WTC11 (cell line): ENCODE measurements at regions not wholly inside any gene's neighbourhood (a gene's known extent, or its start where the extent isn't known, plus 50 kb on each side); places are given as distances from the start of the nearest gene placed in this dataset.

Experiments
- ATAC-seq: fragments of 200-7000 bp; cut with Tn5 transposase; 2 replicates; pipeline ENCODE4 v1.10.0; 2021; ENCODE audit warnings: mild to moderate bottlenecking, moderate library complexity
- CTCF ChIA-PET: fragments of 300-600 bp; sonication (Branson Sonifier 250); formaldehyde crosslinking; loops from one replicate; lab custom pipeline; 2021; ENCODE audit warnings: antibody characterized with exemption; lab: Charles Lee
- POLR2A ChIA-PET: fragments of 350-600 bp; sonication (Branson Sonifier 250); formaldehyde crosslinking; loops from one replicate; lab custom pipeline; 2021; ENCODE audit warnings: antibody characterized with exemption; lab: Charles Lee
- DNase-seq: peaks from one replicate; pipeline ENCODE4 v3.0.0; 2021; ENCODE audit warnings: low spot score
- H3K27ac Mint-ChIP-seq: 2 replicates; pipeline ENCODE4 v1.8.0; 2021; ENCODE audit warnings: mixed read lengths
- H3K27me3 Mint-ChIP-seq: 2 replicates; pipeline ENCODE4 v1.8.0; 2021; ENCODE audit warnings: low read depth, mild to moderate bottlenecking, moderate library complexity, mixed read lengths
- H3K36me3 Mint-ChIP-seq: 2 replicates; pipeline ENCODE4 v1.8.0; 2021; ENCODE audit warnings: mixed read lengths
- H3K4me1 Mint-ChIP-seq: 2 replicates; pipeline ENCODE4 v1.8.0; 2022; ENCODE audit warnings: mixed read lengths
- H3K4me3 Mint-ChIP-seq: 2 replicates; pipeline ENCODE4 v1.8.0; 2021; ENCODE audit warnings: mild to moderate bottlenecking, moderate library complexity, mixed read lengths
- H3K9me3 Mint-ChIP-seq: 2 replicates; pipeline ENCODE4 v1.8.0; 2021; ENCODE audit warnings: mixed read lengths
- AFF4 ChIP-seq: sonication (generic); formaldehyde crosslinking; IDR thresholded peaks from 2 replicates; pipeline ENCODE4 v1.8.1; 2023; ENCODE audit warnings: mild to moderate bottlenecking, missing genetic modification reagents, borderline replicate concordance
- AR ChIP-seq: fragments of 250-450 bp; sonication (Bioruptor Pico); IDR thresholded peaks from 2 replicates; pipeline ENCODE4 v1.9.0; 2021; ENCODE audit warnings: mild to moderate bottlenecking
- ATF1 ChIP-seq: sonication (generic); formaldehyde crosslinking; IDR thresholded peaks from 2 replicates; pipeline ENCODE4 v1.8.1; 2023; ENCODE audit warnings: mild to moderate bottlenecking, moderate library complexity, missing genetic modification reagents
- ATF6 ChIP-seq: sonication (generic); formaldehyde crosslinking; IDR thresholded peaks from 2 replicates; pipeline ENCODE4 v1.8.1; 2023; ENCODE audit warnings: mild to moderate bottlenecking, missing genetic modification reagents
- CDX4 ChIP-seq: fragments of 250-450 bp; sonication (Bioruptor Pico); IDR thresholded peaks from 2 replicates; pipeline ENCODE4 v1.9.0; 2021; ENCODE audit warnings: moderate library complexity, mild to moderate bottlenecking, inconsistent platforms, borderline replicate concordance
- CTCF ChIP-seq: fragments of 200-600 bp; IDR thresholded peaks from 2 replicates; pipeline ENCODE4 v1.8.0; 2022; ENCODE audit warnings: antibody characterized with exemption
- E2F5 ChIP-seq: sonication (generic); formaldehyde crosslinking; IDR thresholded peaks from 2 replicates; pipeline ENCODE4 v1.8.1; 2022; ENCODE audit warnings: mild to moderate bottlenecking, moderate library complexity, missing genetic modification reagents
- JAZF1 ChIP-seq: fragments of 250-450 bp; sonication (Bioruptor Pico); IDR thresholded peaks from 2 replicates; pipeline ENCODE4 v1.9.0; 2021; ENCODE audit warnings: moderate library complexity, mild to moderate bottlenecking, inconsistent platforms
- NFYB ChIP-seq: sonication (generic); formaldehyde crosslinking; conservative IDR thresholded peaks from 2 replicates; pipeline ENCODE4 v1.8.0; 2022; ENCODE audit warnings: low read depth, missing genetic modification reagents
- SOX15 ChIP-seq: fragments of 250-450 bp; sonication (Bioruptor Pico); IDR thresholded peaks from 2 replicates; pipeline ENCODE4 v1.9.0; 2021; ENCODE audit warnings: mild to moderate bottlenecking
- TCF7 ChIP-seq: sonication (generic); formaldehyde crosslinking; IDR thresholded peaks from 2 replicates; pipeline ENCODE4 v1.8.0; 2022; ENCODE audit warnings: mild to moderate bottlenecking, low read depth, missing genetic modification reagents, moderate library complexity
- TEAD1 ChIP-seq: sonication (generic); formaldehyde crosslinking; IDR thresholded peaks from 2 replicates; pipeline ENCODE4 v1.8.0; 2022; ENCODE audit warnings: mild to moderate bottlenecking, missing genetic modification reagents
- USF1 ChIP-seq: sonication (generic); formaldehyde crosslinking; IDR thresholded peaks from 2 replicates; pipeline ENCODE4 v1.8.0; 2022; ENCODE audit warnings: mild to moderate bottlenecking, missing genetic modification reagents
- ZNF281 ChIP-seq: sonication (generic); formaldehyde crosslinking; IDR thresholded peaks from 2 replicates; pipeline ENCODE4 v1.8.0; 2023; ENCODE audit warnings: mild to moderate bottlenecking, missing genetic modification reagents
- ZNF317 ChIP-seq: sonication (generic); formaldehyde crosslinking; IDR thresholded peaks from 2 replicates; pipeline ENCODE4 v1.8.1; 2023; ENCODE audit warnings: low read depth, mild to moderate bottlenecking, moderate library complexity, missing genetic modification reagents, borderline replicate concordance
- ZNF416 ChIP-seq: fragments of 250-450 bp; sonication (Bioruptor Pico); IDR thresholded peaks from 2 replicates; pipeline ENCODE4 v1.9.0; 2021; ENCODE audit warnings: mild to moderate bottlenecking, inconsistent platforms
- ZNF423 ChIP-seq: fragments of 250-450 bp; sonication (Bioruptor Pico); IDR thresholded peaks from 2 replicates; pipeline ENCODE4 v2.1.2; 2022; ENCODE audit warnings: mild to moderate bottlenecking, moderate library complexity

- no peak for TF ChIP-seq AFF4 (CRISPR knock-in tag)
- TF ChIP-seq JAZF1 (CRISPR knock-in tag): no peak
- TF ChIP-seq ZNF317: no peak
- no peak for TF ChIP-seq SOX15
- no peak for TF ChIP-seq ZNF416 (CRISPR knock-in tag)
- TF ChIP-seq ATF6 (CRISPR knock-in tag): no peak
- no peak for TF ChIP-seq TCF7 (CRISPR knock-in tag)
- no peak for TF ChIP-seq TEAD1
- TF ChIP-seq E2F5 (CRISPR knock-in tag): no peak
- no peak for TF ChIP-seq AR (CRISPR knock-in tag)
- TF ChIP-seq, all 79 proteins: peak for 0
Measured at GRCh38 chr7:112707655-112708054, 82.5 kb downstream of the TMEM168 start (continued).

GRCh38 chr7:112708236-112708635 is 82.0 kb downstream of the TMEM168 start:
- ATAC-seq (peak; percentile 93), DNase-seq (no peak)
- no peaks in the 10 kb centered on the region for H3K36me3 Mint-ChIP-seq
- no peaks in the 10 kb centered on the region for H3K27me3 Mint-ChIP-seq
- no peak overlapping the region for H3K27ac Mint-ChIP-seq
- 0 out of 2 replicates have a peak, but pooled peaks cover 4% of the 10 kb centered on the region for H3K4me1 Mint-ChIP-seq
- no peak overlapping the region for H3K4me3 Mint-ChIP-seq
- CTCF ChIA-PET: interaction anchor here (0.7 to 1.0 kb wide), 2 partner anchors 134 to 158 kb away, joined by 3 read pairs; no protein-coding TSS in a partner anchor
- POLR2A ChIA-PET: no interaction called here
- no peaks in the 10 kb centered on the region for H3K9me3 Mint-ChIP-seq
- TF ChIP-seq ATF1 (CRISPR knock-in tag): no peak
- TF ChIP-seq ZNF281 (CRISPR knock-in tag): no peak
- TF ChIP-seq ZNF317: no peak
- TF ChIP-seq USF1 (CRISPR knock-in tag): no peak
- no peak for TF ChIP-seq CTCF
- no peak for TF ChIP-seq CDX4 (CRISPR knock-in tag)
- no peak for TF ChIP-seq NFYB (CRISPR knock-in tag)
- TF ChIP-seq ZNF423 (CRISPR knock-in tag): no peak
